Panc1 (cell line): ENCODE measurements at regions not wholly inside any gene's neighbourhood (a gene's known extent, or its start where the extent isn't known, plus 50 kb on each side); places are given as distances from the start of the nearest gene placed in this dataset.

Source experiments
- CTCF ChIP-seq: fragments of 450-650 bp; IDR thresholded peaks from 2 replicates; pipeline ENCODE4 v1.5.1; 2017; ENCODE audit warnings: mild to moderate bottlenecking
- POLR2AphosphoS5 ChIP-seq: IDR thresholded peaks from 2 replicates; pipeline ENCODE4 v1.6.1; 2012; ENCODE audit warnings: mild to moderate bottlenecking, low read depth, low read length, moderate library complexity
- REST ChIP-seq, 2 experiments: IDR thresholded peaks; 2 replicates each; pipeline ENCODE4 v1.6.1; 2011 to 2012; ENCODE audit warnings: low read depth in 2 of 2, control low read depth in 1 of 2, low read length in 1 of 2, mild to moderate bottlenecking in 1 of 2, moderate library complexity in 1 of 2; ENCODE audit not compliant: insufficient read depth in 1 of 2
- SIN3A ChIP-seq: IDR thresholded peaks from 2 replicates; pipeline ENCODE4 v1.6.1; 2012; ENCODE audit warnings: low read depth, mild to moderate bottlenecking, low read length, moderate library complexity, borderline replicate concordance; ENCODE audit not compliant: insufficient read depth
- TCF7L2 ChIP-seq: IDR thresholded peaks from 2 replicates; pipeline ENCODE4 v1.6.1; 2011; ENCODE audit warnings: mild to moderate bottlenecking, low read depth, low read length, inconsistent platforms

GRCh38 chr13:106997696-106998095, 429.8 kb upstream of the ARGLU1 start:
- TF ChIP-seq CTCF (no peak), REST (IDR thresholded peaks at IDR 0.05; ENCODE audit: insufficient read depth in 1 of 2, low read depth in 2 of 2, low read length in 1 of 2) (no peak), TCF7L2 (no peak), POLR2AphosphoS5 (no peak), SIN3A (no peak)
